Upper lobe of left lung (tissue), 4 donors: ENCODE measurements at regions not wholly inside any gene's neighbourhood (a gene's known extent, or its start where the extent isn't known, plus 50 kb on each side); places are given as distances from the start of the nearest gene placed in this dataset.

ENCODE experiments used
- POLR2A ChIP-seq, 4 donors: fragments of 450-650 bp; IDR thresholded peaks; one replicate each; pipeline ENCODE4 v1.5.1; 2016 to 2017; ENCODE audit warnings: antibody characterized with exemption in 4 of 4, mild to moderate bottlenecking in 2 of 4
- TF ChIP-seq, protein P1 (sequence below), 6 experiments: fragments of 450-650 bp in 4 of 6; fragments of 200-600 bp in 2 of 6; sonication (generic) in 2 of 6; IDR thresholded peaks; one replicate each; pipeline ENCODE4 v1.5.1; 2016 to 2019; ENCODE audit warnings: antibody characterized with exemption in 6 of 6

- TF ChIP-seq, protein P1, sequence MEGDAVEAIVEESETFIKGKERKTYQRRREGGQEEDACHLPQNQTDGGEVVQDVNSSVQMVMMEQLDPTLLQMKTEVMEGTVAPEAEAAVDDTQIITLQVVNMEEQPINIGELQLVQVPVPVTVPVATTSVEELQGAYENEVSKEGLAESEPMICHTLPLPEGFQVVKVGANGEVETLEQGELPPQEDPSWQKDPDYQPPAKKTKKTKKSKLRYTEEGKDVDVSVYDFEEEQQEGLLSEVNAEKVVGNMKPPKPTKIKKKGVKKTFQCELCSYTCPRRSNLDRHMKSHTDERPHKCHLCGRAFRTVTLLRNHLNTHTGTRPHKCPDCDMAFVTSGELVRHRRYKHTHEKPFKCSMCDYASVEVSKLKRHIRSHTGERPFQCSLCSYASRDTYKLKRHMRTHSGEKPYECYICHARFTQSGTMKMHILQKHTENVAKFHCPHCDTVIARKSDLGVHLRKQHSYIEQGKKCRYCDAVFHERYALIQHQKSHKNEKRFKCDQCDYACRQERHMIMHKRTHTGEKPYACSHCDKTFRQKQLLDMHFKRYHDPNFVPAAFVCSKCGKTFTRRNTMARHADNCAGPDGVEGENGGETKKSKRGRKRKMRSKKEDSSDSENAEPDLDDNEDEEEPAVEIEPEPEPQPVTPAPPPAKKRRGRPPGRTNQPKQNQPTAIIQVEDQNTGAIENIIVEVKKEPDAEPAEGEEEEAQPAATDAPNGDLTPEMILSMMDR (IDR thresholded peaks at IDR 0.05), result no peak
- TF ChIP-seq POLR2A (IDR thresholded peaks at IDR 0.05), result no peak
These were observed 719.8 kb upstream of the RAG2 start for GRCh38 chr11:37317803-37318202.
